Caco-2 (cell line): ENCODE measurements at regions not wholly inside any gene's neighbourhood (a gene's known extent, or its start where the extent isn't known, plus 50 kb on each side); places are given as distances from the start of the nearest gene placed in this dataset.

ENCODE experiments used
- BruUV-seq: library from RNA; stranded (reverse); fragments of 400-500 nt; replicated peaks from 2 replicates; lab custom pipeline; 2021; lab: Mats Ljungman, UMichigan
- CTCF ChIA-PET: fragments of 300-600 bp; sonication (Branson Sonifier 250); formaldehyde crosslinking; loops from one replicate; lab custom pipeline; 2022; ENCODE audit warnings: antibody characterized with exemption; lab: Charles Lee
- POLR2A ChIA-PET: fragments of 300-600 bp; sonication (Branson Sonifier 250); formaldehyde crosslinking; loops from one replicate; lab custom pipeline; 2022; ENCODE audit warnings: antibody characterized with exemption; lab: Charles Lee
- DNase-seq, 2 experiments: peaks; one replicate each; pipeline versions ENCODE4 v3.0.0 to v3.0.0-alpha.2; 2020 to 2022
- H3K27me3 ChIP-seq: replicated peaks from 2 replicates; pipeline ENCODE4 v1.6.0; 2011; ENCODE audit warnings: low read length; ENCODE audit not compliant: control insufficient read depth, insufficient read depth
- H3K36me3 ChIP-seq: 2 replicates; pipeline ENCODE4 v1.5.1; 2011; ENCODE audit warnings: low read length; ENCODE audit not compliant: control insufficient read depth, insufficient read depth
- H3K4me1 ChIP-seq: fragments of 250-450 bp; sonication (Bioruptor Pico); 2 replicates; pipeline ENCODE4 v1.5.1; 2020; ENCODE audit warnings: mild to moderate bottlenecking
- H3K4me3 ChIP-seq: 2 replicates; pipeline ENCODE4 v1.5.1; 2011; ENCODE audit warnings: low read depth, mild to moderate bottlenecking, control low read depth, low read length
- H3K9me3 ChIP-seq: fragments of 250-450 bp; sonication (Bioruptor Pico); 2 replicates; pipeline ENCODE4 v1.5.1; 2020; ENCODE audit warnings: mild to moderate bottlenecking, moderate library complexity
- H3K27ac Mint-ChIP-seq: one replicate; pipeline ENCODE4 v1.8.0; 2022; ENCODE audit warnings: mixed read lengths; ENCODE audit not compliant: unreplicated experiment
- H3K27me3 Mint-ChIP-seq: one replicate; pipeline ENCODE4 v1.8.0; 2022; ENCODE audit warnings: mixed read lengths; ENCODE audit not compliant: insufficient read depth, unreplicated experiment
- H3K36me3 Mint-ChIP-seq: one replicate; pipeline ENCODE4 v1.8.0; 2022; ENCODE audit warnings: mild to moderate bottlenecking, mixed read lengths; ENCODE audit not compliant: insufficient read depth, unreplicated experiment
- H3K4me1 Mint-ChIP-seq: one replicate; pipeline ENCODE4 v1.8.0; 2022; ENCODE audit warnings: low read depth, mixed read lengths; ENCODE audit not compliant: unreplicated experiment
- H3K4me3 Mint-ChIP-seq: one replicate; pipeline ENCODE4 v1.8.0; 2022; ENCODE audit warnings: mild to moderate bottlenecking, moderate library complexity, mixed read lengths; ENCODE audit not compliant: unreplicated experiment
- H3K9me3 Mint-ChIP-seq: one replicate; pipeline ENCODE4 v1.8.0; 2022; ENCODE audit warnings: mixed read lengths; ENCODE audit not compliant: unreplicated experiment
- intact Hi-C: fragments of 100-400 bp; cut with micrococcal nuclease; formaldehyde crosslinking; loops from one replicate; pipeline ENCODE4 v1.10.0; 2022; ENCODE audit not compliant: unreplicated experiment
- TF ChIP-seq, protein P1 (sequence below), 2 experiments: fragments of 200-600 bp in 1 of 2; IDR thresholded peaks; 1 replicate in 1 of 2; 2 replicates in 1 of 2; pipeline versions ENCODE4 v1.5.1 to v1.8.0; 2011 to 2022; ENCODE audit warnings: antibody characterized with exemption in 1 of 2, control low read depth in 1 of 2, inconsistent platforms in 1 of 2, low read depth in 1 of 2, low read length in 1 of 2, mild to moderate bottlenecking in 1 of 2, moderate library complexity in 1 of 2; ENCODE audit not compliant: insufficient read depth in 1 of 2, severe bottlenecking in 1 of 2, unreplicated experiment in 1 of 2

GRCh38 chr12:46050805-46051204 is 60.4 kb upstream of the SCAF11 start:
- Mint-ChIP-seq H3K4me1 (no peaks in the 10 kb centered on the region), H3K27ac (no peak overlapping the region)

GRCh38 chr12:46049665-46050064 is 59.3 kb upstream of the SCAF11 start:
- Mint-ChIP-seq H3K4me1 (no peaks in the 10 kb centered on the region), H3K36me3 (no peaks in the 10 kb centered on the region), H3K27ac (no peak overlapping the region), H3K27me3 (no peaks in the 10 kb centered on the region), H3K4me3 (no peak overlapping the region), H3K9me3 (peaks cover 57% of the 10 kb centered on the region)
- intact Hi-C loops = loop anchor here (5.0 kb wide), 1 partner anchor 57 kb away; the partner anchor contains the start of gene SCAF11
- CTCF ChIA-PET = no interaction called here
- Histone ChIP-seq H3K36me3 (no peaks in the 10 kb centered on the region; the same call in 1 of the 2 replicates), H3K4me1 (no peaks in the 10 kb centered on the region), H3K27me3 (no peaks in the 10 kb centered on the region; the same call in 1 of the 2 replicates), H3K4me3 (no peak overlapping the region), H3K9me3 (peaks cover 32% of the 10 kb centered on the region)
- TF ChIP-seq, protein P1, sequence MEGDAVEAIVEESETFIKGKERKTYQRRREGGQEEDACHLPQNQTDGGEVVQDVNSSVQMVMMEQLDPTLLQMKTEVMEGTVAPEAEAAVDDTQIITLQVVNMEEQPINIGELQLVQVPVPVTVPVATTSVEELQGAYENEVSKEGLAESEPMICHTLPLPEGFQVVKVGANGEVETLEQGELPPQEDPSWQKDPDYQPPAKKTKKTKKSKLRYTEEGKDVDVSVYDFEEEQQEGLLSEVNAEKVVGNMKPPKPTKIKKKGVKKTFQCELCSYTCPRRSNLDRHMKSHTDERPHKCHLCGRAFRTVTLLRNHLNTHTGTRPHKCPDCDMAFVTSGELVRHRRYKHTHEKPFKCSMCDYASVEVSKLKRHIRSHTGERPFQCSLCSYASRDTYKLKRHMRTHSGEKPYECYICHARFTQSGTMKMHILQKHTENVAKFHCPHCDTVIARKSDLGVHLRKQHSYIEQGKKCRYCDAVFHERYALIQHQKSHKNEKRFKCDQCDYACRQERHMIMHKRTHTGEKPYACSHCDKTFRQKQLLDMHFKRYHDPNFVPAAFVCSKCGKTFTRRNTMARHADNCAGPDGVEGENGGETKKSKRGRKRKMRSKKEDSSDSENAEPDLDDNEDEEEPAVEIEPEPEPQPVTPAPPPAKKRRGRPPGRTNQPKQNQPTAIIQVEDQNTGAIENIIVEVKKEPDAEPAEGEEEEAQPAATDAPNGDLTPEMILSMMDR (IDR thresholded peaks at IDR 0.05; ENCODE audit: insufficient read depth in 1 of 2, low read depth in 1 of 2, low read length in 1 of 2, severe bottlenecking in 1 of 2, unreplicated experiment in 1 of 2) = no peak
- BruUV-seq = no TSS peak
- DNase-seq = no peak
- POLR2A ChIA-PET = interaction anchor here (0.6 kb wide), 1 partner anchor 326 kb away, joined by 3 read pairs; no protein-coding TSS in a partner anchor

More at GRCh38 chr12:46050805-46051204, 60.4 kb upstream of the SCAF11 start:
- no peaks in the 10 kb centered on the region for H3K27me3 Mint-ChIP-seq
- H3K9me3 Mint-ChIP-seq = peaks cover 51% of the 10 kb centered on the region
- CTCF ChIA-PET = no interaction called here
- intact Hi-C loops = no loop called here
- no peaks in the 10 kb centered on the region for H3K36me3 Mint-ChIP-seq
- H3K4me3 Mint-ChIP-seq = no peak overlapping the region
- H3K4me3 ChIP-seq = no peak overlapping the region
- H3K27me3 ChIP-seq = no peaks in the 10 kb centered on the region; the same call in 1 of the 2 replicates
- H3K36me3 ChIP-seq = no peaks in the 10 kb centered on the region; the same call in 1 of the 2 replicates
- no peak for DNase-seq
- BruUV-seq = no TSS peak
- TF ChIP-seq, protein P1 (IDR thresholded peaks at IDR 0.05; ENCODE audit: insufficient read depth in 1 of 2, low read depth in 1 of 2, low read length in 1 of 2, severe bottlenecking in 1 of 2, unreplicated experiment in 1 of 2) = no peak
- POLR2A ChIA-PET = no interaction called here
- H3K9me3 ChIP-seq = peaks cover 32% of the 10 kb centered on the region
- H3K4me1 ChIP-seq = no peaks in the 10 kb centered on the region

DNA sequence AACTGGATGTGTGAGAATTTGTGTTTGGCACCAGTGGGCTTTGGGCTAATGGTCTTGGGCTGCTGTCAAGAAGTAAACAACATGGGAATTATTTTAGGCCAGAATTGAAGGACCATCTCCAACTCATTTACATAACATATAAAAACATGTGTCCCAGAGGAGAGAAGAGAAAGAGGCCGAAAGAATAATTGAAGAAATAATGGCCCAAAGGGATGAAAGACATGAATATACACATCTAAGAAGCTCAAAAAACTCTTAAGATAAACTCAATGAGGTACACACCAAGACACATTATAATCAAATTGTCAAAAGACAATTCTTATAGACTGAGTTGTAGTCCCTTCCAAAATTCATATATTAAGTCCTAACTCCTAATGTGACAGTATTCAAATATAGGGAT is 56.1 kb upstream of the SCAF11 start:
- Histone ChIP-seq H3K27me3 (no peaks in the 10 kb centered on the region; the same call in 1 of the 2 replicates), H3K9me3 (peaks cover 20% of the 10 kb centered on the region), H3K36me3 (no peaks in the 10 kb centered on the region; the same call in 1 of the 2 replicates), H3K4me1 (no peaks in the 10 kb centered on the region), H3K4me3 (no peak overlapping the region)
- peaks cover 38% of the 10 kb centered on the region for H3K9me3 Mint-ChIP-seq
- TF ChIP-seq, protein P1 (IDR thresholded peaks at IDR 0.05; ENCODE audit: insufficient read depth in 1 of 2, low read depth in 1 of 2, low read length in 1 of 2, severe bottlenecking in 1 of 2, unreplicated experiment in 1 of 2) = no peak
- no peaks in the 10 kb centered on the region for H3K36me3 Mint-ChIP-seq
- ChIA-PET CTCF (no interaction called here), POLR2A (no interaction called here)
- intact Hi-C loops = loop anchor here (5.0 kb wide), 1 partner anchor 54 kb away; the partner anchor contains the start of gene SCAF11
- H3K27ac Mint-ChIP-seq = no peak overlapping the region
- no peak for DNase-seq
- H3K27me3 Mint-ChIP-seq = no peaks in the 10 kb centered on the region
- no peak overlapping the region for H3K4me3 Mint-ChIP-seq
- BruUV-seq = no TSS peak
- no peaks in the 10 kb centered on the region for H3K4me1 Mint-ChIP-seq
